Activated gamma-delta T cell treated with anti-CD3 and anti-CD28 coated beads, Interleukin-2, amount 50 U/mL, for 16 hours (primary cell): ENCODE measurements at regions not wholly inside any gene's neighbourhood (a gene's known extent, or its start where the extent isn't known, plus 50 kb on each side); places are given as distances from the start of the nearest gene placed in this dataset.

Experiments used
- DNase-seq: peaks from one replicate; pipeline ENCODE4 v3.0.0-alpha.2; 2020; ENCODE audit warnings: low read depth

GRCh38 chr15:58271410-58271809 lies 133.2 kb downstream of the AQP9 start:
- DNase-seq: no peak

GRCh38 chr15:58273104-58273503 lies 134.9 kb downstream of the AQP9 start:
- DNase-seq: no peak

GRCh38 chr15:58274885-58275284 lies 136.7 kb downstream of the AQP9 start:
- no peak for DNase-seq

- DNase-seq: no peak
Measured at GRCh38 chr15:58275785-58276184, 137.6 kb downstream of the AQP9 start.

- no peak for DNase-seq
Measured at GRCh38 chr15:58276924-58277323, 138.7 kb downstream of the AQP9 start.

- no peak for DNase-seq
Measured at GRCh38 chr15:58277333-58277732, 139.2 kb downstream of the AQP9 start.

- DNase-seq: no peak
Measured at GRCh38 chr15:58279106-58279505, 140.9 kb downstream of the AQP9 start.

GRCh38 chr15:58279654-58280053 lies 141.5 kb downstream of the AQP9 start:
- no peak for DNase-seq

- no peak for DNase-seq
Measured at GRCh38 chr15:58282060-58282708, 144.0 kb downstream of the AQP9 start.

GRCh38 chr15:58283302-58283701 lies 145.1 kb downstream of the AQP9 start:
- no peak for DNase-seq

- no peak for DNase-seq
Measured at GRCh38 chr15:58284293-58284692, 146.1 kb downstream of the AQP9 start.

GRCh38 chr15:58285212-58285920 lies 146.4 kb upstream of the LIPC start:
- no peak for DNase-seq

- DNase-seq: no peak
Measured at GRCh38 chr15:58285921-58286278, 145.9 kb upstream of the LIPC start.

GRCh38 chr15:58286523-58286922 lies 145.3 kb upstream of the LIPC start:
- no peak for DNase-seq

GRCh38 chr15:58287891-58288290 lies 143.9 kb upstream of the LIPC start:
- DNase-seq: no peak

- no peak for DNase-seq
Measured at GRCh38 chr15:58288592-58288991, 143.2 kb upstream of the LIPC start.

- no peak for DNase-seq
Measured at GRCh38 chr15:58291848-58292247, 139.9 kb upstream of the LIPC start.

GRCh38 chr15:58292751-58293175 lies 139.0 kb upstream of the LIPC start:
- no peak for DNase-seq

GRCh38 chr15:58293622-58294550 lies 137.9 kb upstream of the LIPC start:
- no peak for DNase-seq

GRCh38 chr15:58294681-58295254 lies 137.0 kb upstream of the LIPC start:
- no peak for DNase-seq

- DNase-seq: no peak
Measured at GRCh38 chr15:58295637-58296215, 136.1 kb upstream of the LIPC start.

GRCh38 chr15:58296276-58296675 lies 135.5 kb upstream of the LIPC start:
- DNase-seq: no peak
